ENCODE measurements at regions not wholly inside any gene's neighbourhood (a gene's known extent, or its start where the extent isn't known, plus 50 kb on each side); places are given as distances from the start of the nearest gene placed in this dataset.
A peak's percentile ranks its signal among the peaks of the same experiment; 100 is the strongest.
"Not testable (repeated sequence)": the region's sequence is repeated elsewhere in the genome, so short reads cannot be mapped to it uniquely, and the experiment has no call there.

GRCh38 chr4:67412153-67412712 lies 133.1 kb downstream of the CENPC start:
- DNase-seq (ENCODE audit: low read depth); H3K4me3 ChIP-seq (ENCODE audit: low read depth, low read length): not testable (repeated sequence)

DNA sequence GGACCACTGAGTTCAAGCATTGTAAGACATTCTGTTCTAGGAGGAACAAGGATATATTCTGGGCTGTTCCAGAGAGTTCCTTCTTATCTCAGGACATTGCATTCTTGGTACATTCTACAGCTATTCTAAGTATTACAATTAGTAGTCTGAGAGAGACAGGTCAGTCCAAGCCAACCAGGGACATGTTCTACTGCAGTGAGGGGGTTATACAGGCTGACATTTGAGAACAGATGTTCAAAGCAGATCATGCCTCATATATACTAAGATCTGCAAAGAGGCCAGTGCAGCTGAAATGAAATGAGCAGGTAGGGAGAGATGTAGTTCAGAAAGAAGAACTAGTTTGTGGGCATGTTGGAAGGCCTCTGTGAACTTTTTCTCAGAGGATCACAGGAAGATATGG lies 142.0 kb downstream of the CENPC start:
- peak; percentile 2 for DNase-seq (ENCODE audit: low read depth)
- no peak for TF ChIP-seq CTCF (conservative IDR thresholded peaks at IDR 0.05; ENCODE audit: low read depth, low read length)
- H3K4me3 ChIP-seq (ENCODE audit: low read depth, low read length) = no peak overlapping the region

GRCh38 chr4:67401902-67402301 lies 143.4 kb downstream of the CENPC start:
- DNase-seq (ENCODE audit: low read depth) = no peak
- no peak for TF ChIP-seq CTCF (conservative IDR thresholded peaks at IDR 0.05; ENCODE audit: low read depth, low read length)
- no peak overlapping the region for H3K4me3 ChIP-seq (ENCODE audit: low read depth, low read length)

DNA sequence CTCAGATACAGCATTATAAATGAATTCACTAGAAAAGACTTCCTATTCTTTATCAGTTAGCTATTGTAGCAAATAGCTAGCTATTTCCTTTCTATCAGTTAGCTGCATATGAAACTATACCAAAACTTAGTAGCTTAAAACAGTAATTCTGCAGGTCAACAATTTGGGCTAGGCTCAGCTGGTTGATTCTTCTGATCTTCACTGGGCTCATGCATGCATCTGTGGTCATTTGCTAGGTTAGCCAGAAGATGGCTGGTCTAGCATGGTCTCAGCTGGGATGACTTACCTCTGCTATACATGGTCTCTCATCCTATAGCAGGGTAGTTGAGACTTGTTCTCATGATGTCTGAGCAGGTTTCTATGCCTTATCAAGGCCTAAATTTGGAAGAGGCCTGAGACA lies 147.4 kb downstream of the CENPC start:
- no peak for TF ChIP-seq CTCF (conservative IDR thresholded peaks at IDR 0.05; ENCODE audit: low read depth, low read length)
- DNase-seq (ENCODE audit: low read depth) = no peak
- H3K4me3 ChIP-seq (ENCODE audit: low read depth, low read length) = no peak overlapping the region

GRCh38 chr4:67397031-67397430 lies 148.3 kb downstream of the CENPC start:
- no peak overlapping the region for H3K4me3 ChIP-seq (ENCODE audit: low read depth, low read length)
- no peak for TF ChIP-seq CTCF (conservative IDR thresholded peaks at IDR 0.05; ENCODE audit: low read depth, low read length)
- no peak for DNase-seq (ENCODE audit: low read depth)

GRCh38 chr4:67396008-67396407 lies 149.3 kb downstream of the CENPC start:
- no peak for DNase-seq (ENCODE audit: low read depth)
- no peak overlapping the region for H3K4me3 ChIP-seq (ENCODE audit: low read depth, low read length)
- no peak for TF ChIP-seq CTCF (conservative IDR thresholded peaks at IDR 0.05; ENCODE audit: low read depth, low read length)

DNA sequence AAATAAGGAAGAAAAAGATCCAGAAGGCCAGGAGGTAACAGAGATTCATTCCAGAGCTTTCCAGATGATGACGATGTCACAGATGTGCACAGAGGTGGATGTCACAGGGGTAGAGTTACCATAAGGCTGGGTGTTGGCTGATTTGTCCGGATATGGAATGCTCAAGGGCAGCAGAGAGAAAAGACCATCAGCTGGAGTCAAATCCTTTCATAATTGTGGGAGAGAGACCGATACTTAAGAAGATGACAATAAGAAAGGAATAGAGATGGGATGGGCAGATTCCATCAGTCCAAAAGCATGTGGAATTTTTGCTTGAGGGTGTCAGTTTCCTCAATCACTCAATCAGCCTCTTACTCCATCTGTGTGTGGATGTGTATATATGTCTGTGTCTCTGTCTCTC lies 150.4 kb downstream of the CENPC start:
- TF ChIP-seq CTCF (conservative IDR thresholded peaks at IDR 0.05; ENCODE audit: low read depth, low read length) = no peak
- no peak for DNase-seq (ENCODE audit: low read depth)
- H3K4me3 ChIP-seq (ENCODE audit: low read depth, low read length) = no peak overlapping the region

All from choroid plexus epithelial cell (primary cell).